ENCODE measurements at regions not wholly inside any gene's neighbourhood (a gene's known extent, or its start where the extent isn't known, plus 50 kb on each side); places are given as distances from the start of the nearest gene placed in this dataset.
"Not testable (repeated sequence)": the region's sequence is repeated elsewhere in the genome, so short reads cannot be mapped to it uniquely, and the experiment has no call there.

DNA sequence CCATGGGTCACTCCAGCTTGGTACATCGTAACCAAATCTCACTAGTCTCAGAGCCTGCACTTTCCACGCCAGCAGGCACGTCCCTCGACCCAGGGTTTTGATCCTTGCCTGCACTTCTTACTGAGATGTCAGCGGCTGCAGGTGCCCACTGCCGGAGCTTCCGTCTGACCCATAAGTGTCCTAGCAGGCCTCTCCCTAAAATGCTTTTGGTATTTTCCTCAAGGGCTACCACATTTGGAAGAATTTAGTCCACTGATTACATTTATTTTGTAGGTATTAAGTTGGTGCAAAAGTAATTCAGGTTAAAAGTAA, 175.0 kb upstream of the FBXO11 start:
- no peaks in the 10 kb centered on the region for H3K27me3 ChIP-seq (ENCODE audit: control insufficient read depth, insufficient read depth, low read length)
- no peaks in the 10 kb centered on the region for H3K4me1 ChIP-seq (ENCODE audit: control insufficient read depth, insufficient read depth, low read length)
- no peaks in the 10 kb centered on the region for H3K36me3 ChIP-seq (ENCODE audit: control insufficient read depth, insufficient read depth, low read length)
- H3K4me3 ChIP-seq (ENCODE audit: low read length): no peak overlapping the region
- H3K9me3 ChIP-seq (ENCODE audit: control insufficient read depth, low read length): no peaks in the 10 kb centered on the region
- H3K9ac ChIP-seq (ENCODE audit: low read length): no peak overlapping the region

DNA sequence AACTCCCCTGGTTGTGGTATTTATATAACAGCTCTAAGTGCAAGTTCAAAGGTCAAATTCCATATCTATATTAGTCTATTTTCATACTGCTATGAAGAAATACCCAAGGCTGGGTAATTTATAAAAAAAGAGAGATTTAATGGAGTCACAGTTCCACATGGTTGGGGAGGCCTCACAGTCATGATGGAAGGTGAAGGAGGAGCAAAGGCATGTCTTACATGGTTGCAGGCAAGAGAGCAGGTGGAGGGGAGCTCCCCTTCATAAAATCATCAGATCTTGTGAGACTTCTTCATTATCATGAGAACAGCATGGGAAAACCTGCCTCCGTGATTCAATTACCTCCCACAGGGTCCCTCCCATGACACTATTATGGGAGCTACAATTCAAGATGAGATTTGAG, 179.6 kb upstream of the FBXO11 start:
- H3K9ac ChIP-seq (ENCODE audit: low read length): no peak overlapping the region
- no peaks in the 10 kb centered on the region for H3K9me3 ChIP-seq (ENCODE audit: control insufficient read depth, low read length)
- H3K36me3 ChIP-seq (ENCODE audit: control insufficient read depth, insufficient read depth, low read length): no peaks in the 10 kb centered on the region
- no peaks in the 10 kb centered on the region for H3K27me3 ChIP-seq (ENCODE audit: control insufficient read depth, insufficient read depth, low read length)
- H3K4me3 ChIP-seq (ENCODE audit: low read length): no peak overlapping the region
- H3K4me1 ChIP-seq (ENCODE audit: control insufficient read depth, insufficient read depth, low read length): no peaks in the 10 kb centered on the region

GRCh38 chr2:48088994-48089393, 182.7 kb upstream of the FBXO11 start:
- H3K9ac ChIP-seq (ENCODE audit: low read length): no peak overlapping the region
- no peaks in the 10 kb centered on the region for H3K4me1 ChIP-seq (ENCODE audit: control insufficient read depth, insufficient read depth, low read length)
- no peak overlapping the region for H3K4me3 ChIP-seq (ENCODE audit: low read length)
- H3K9me3 ChIP-seq (ENCODE audit: control insufficient read depth, low read length): no peaks in the 10 kb centered on the region
- no peaks in the 10 kb centered on the region for H3K27me3 ChIP-seq (ENCODE audit: control insufficient read depth, insufficient read depth, low read length)
- no peaks in the 10 kb centered on the region for H3K36me3 ChIP-seq (ENCODE audit: control insufficient read depth, insufficient read depth, low read length)

DNA sequence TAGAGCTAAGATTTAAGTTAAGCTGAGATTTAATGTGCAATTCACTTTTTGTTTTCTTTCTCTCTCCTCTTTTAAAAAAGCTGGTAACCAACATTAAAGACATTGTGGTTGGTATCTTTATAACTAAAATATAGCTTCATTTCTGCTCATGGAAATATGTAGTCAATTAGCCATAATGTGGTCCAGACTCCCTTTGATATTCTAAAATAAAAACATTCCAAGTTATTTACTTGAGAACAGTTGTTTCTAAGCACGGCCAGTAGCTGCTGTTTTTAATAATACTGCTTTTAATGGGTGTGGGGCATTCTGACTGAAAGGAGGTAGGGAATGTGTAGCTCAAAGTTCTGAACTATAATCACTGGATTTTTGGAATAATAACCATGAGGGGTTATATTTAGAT, 183.3 kb upstream of the FBXO11 start:
- no peak overlapping the region for H3K9ac ChIP-seq (ENCODE audit: low read length)
- H3K36me3 ChIP-seq (ENCODE audit: control insufficient read depth, insufficient read depth, low read length): no peaks in the 10 kb centered on the region
- H3K4me1 ChIP-seq (ENCODE audit: control insufficient read depth, insufficient read depth, low read length): no peaks in the 10 kb centered on the region
- H3K9me3 ChIP-seq (ENCODE audit: control insufficient read depth, low read length): no peaks in the 10 kb centered on the region
- no peaks in the 10 kb centered on the region for H3K27me3 ChIP-seq (ENCODE audit: control insufficient read depth, insufficient read depth, low read length)
- no peak overlapping the region for H3K4me3 ChIP-seq (ENCODE audit: low read length)

DNA sequence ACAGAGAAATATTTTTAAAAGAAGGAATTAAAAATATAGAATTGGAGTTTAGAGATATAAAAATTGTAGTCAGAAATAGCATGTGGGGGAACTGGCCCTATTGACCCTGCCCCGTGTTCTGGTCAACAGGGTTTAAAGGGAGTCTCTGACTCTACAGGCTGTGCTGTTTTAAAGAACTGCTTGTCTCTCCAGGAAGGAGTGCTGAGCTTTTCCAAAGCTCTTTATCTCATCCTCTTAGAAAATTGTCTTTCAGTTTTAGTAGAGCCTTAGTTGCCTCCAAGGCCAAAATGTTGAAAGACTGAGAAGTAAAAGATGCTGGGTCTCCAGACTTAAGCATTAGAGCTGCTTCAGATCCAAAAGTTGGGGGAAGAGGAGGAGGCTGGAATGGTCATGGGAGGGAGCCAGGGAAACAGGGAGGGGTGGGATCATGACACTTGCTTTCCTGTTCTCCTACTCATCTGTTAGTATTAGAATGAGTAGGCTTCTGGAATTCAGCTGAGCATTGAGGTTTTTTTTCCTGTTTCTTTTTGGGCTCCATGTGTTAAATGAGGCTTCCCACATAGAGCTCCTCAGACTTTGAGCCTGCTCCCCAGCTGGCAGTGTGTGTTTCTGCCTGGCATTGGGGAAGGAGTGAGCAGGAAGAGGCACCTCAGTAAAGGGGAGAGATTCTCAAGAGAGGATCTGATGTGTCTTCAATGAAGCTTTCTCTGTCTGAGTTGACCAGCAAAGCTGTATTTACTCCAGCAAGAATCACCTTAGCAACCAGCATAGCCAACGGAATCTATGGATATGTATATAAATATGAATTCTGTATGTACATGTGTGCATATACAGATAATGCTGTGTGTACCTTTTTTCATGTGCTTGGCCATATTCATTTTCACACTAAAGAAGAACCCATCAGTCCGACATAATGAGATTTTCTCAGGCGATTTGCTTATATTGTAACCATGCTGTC, 186.8 kb upstream of the FBXO11 start:
- Histone ChIP-seq H3K9ac (ENCODE audit: low read length) (no peak overlapping the region), H3K36me3 (ENCODE audit: control insufficient read depth, insufficient read depth, low read length) (no peaks in the 10 kb centered on the region), H3K4me3 (ENCODE audit: low read length) (no peak overlapping the region), H3K4me1 (ENCODE audit: control insufficient read depth, insufficient read depth, low read length) (no peaks in the 10 kb centered on the region), H3K27me3 (ENCODE audit: control insufficient read depth, insufficient read depth, low read length) (no peaks in the 10 kb centered on the region), H3K9me3 (ENCODE audit: control insufficient read depth, low read length) (no peaks in the 10 kb centered on the region)

- not testable (repeated sequence) for H3K27me3 ChIP-seq (ENCODE audit: control insufficient read depth, insufficient read depth, low read length)
Observed at GRCh38 chr2:48096765-48097164, 190.5 kb upstream of the FBXO11 start.

DNA sequence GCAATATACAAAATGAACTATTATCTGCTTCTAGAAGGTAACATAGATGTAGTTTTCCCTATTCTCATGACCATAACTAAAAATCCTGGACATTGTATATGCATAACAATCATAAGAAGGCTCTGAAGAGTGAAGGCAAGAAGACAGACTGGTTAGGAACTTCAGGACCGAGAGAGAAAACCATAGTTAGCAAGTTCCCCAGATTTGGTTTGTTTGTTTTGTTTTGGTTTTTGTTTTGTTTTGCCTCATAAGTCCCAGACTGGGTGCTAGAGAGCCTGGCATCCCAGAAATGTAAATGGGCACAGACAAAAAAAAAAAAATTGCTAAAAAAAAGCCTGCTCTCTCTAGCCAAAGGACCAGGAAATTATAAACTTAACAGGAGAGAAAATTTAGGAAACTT, 192.2 kb upstream of the FBXO11 start:
- Histone ChIP-seq H3K4me1 (ENCODE audit: control insufficient read depth, insufficient read depth, low read length) (no peaks in the 10 kb centered on the region), H3K36me3 (ENCODE audit: control insufficient read depth, insufficient read depth, low read length) (no peaks in the 10 kb centered on the region), H3K27me3 (ENCODE audit: control insufficient read depth, insufficient read depth, low read length) (no peaks in the 10 kb centered on the region), H3K9me3 (ENCODE audit: control insufficient read depth, low read length) (no peaks in the 10 kb centered on the region), H3K9ac (ENCODE audit: low read length) (no peak overlapping the region), H3K4me3 (ENCODE audit: low read length) (no peak overlapping the region)

More at GRCh38 chr2:48096765-48097164, 190.5 kb upstream of the FBXO11 start:
- not testable (repeated sequence) for H3K9ac ChIP-seq (ENCODE audit: low read length); H3K36me3 ChIP-seq (ENCODE audit: control insufficient read depth, insufficient read depth, low read length); H3K9me3 ChIP-seq (ENCODE audit: control insufficient read depth, low read length); H3K4me1 ChIP-seq (ENCODE audit: control insufficient read depth, insufficient read depth, low read length); H3K4me3 ChIP-seq (ENCODE audit: low read length)

DNA sequence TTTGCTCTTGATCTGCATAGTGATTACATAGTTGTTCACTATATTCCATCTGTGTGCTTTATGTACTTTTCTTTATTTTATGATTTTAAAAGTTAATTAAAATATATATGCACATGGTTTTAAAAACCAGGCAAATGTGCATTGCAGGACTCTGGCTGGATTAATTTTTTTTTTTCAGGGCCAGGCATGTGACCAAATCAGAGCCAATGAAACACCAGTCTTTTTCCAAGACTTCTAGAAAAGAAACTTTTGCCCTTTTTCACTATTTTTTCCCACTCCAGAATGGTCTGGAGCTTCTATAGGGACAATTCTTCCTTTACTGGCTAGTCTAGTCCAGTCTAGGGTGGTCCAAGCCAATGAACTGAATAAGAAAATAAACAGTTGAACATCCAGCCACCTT, 198.1 kb upstream of the FBXO11 start:
- Histone ChIP-seq H3K9me3 (ENCODE audit: control insufficient read depth, low read length) (no peaks in the 10 kb centered on the region), H3K36me3 (ENCODE audit: control insufficient read depth, insufficient read depth, low read length) (no peaks in the 10 kb centered on the region), H3K4me3 (ENCODE audit: low read length) (no peak overlapping the region), H3K4me1 (ENCODE audit: control insufficient read depth, insufficient read depth, low read length) (peaks cover 7% of the 10 kb centered on the region), H3K27me3 (ENCODE audit: control insufficient read depth, insufficient read depth, low read length) (no peaks in the 10 kb centered on the region), H3K9ac (ENCODE audit: low read length) (no peak overlapping the region)

- Histone ChIP-seq H3K4me1 (ENCODE audit: control insufficient read depth, insufficient read depth, low read length) (peaks cover 7% of the 10 kb centered on the region), H3K27me3 (ENCODE audit: control insufficient read depth, insufficient read depth, low read length) (no peaks in the 10 kb centered on the region), H3K9ac (ENCODE audit: low read length) (peak overlapping the region; percentile 24), H3K36me3 (ENCODE audit: control insufficient read depth, insufficient read depth, low read length) (no peaks in the 10 kb centered on the region), H3K9me3 (ENCODE audit: control insufficient read depth, low read length) (no peaks in the 10 kb centered on the region), H3K4me3 (ENCODE audit: low read length) (no peak overlapping the region)
Observed at GRCh38 chr2:48105848-48106247, 199.6 kb upstream of the FBXO11 start.

- Histone ChIP-seq H3K9ac (ENCODE audit: low read length) (no peak overlapping the region), H3K4me1 (ENCODE audit: control insufficient read depth, insufficient read depth, low read length) (peaks cover 7% of the 10 kb centered on the region), H3K27me3 (ENCODE audit: control insufficient read depth, insufficient read depth, low read length) (no peaks in the 10 kb centered on the region), H3K9me3 (ENCODE audit: control insufficient read depth, low read length) (no peaks in the 10 kb centered on the region), H3K4me3 (ENCODE audit: low read length) (no peak overlapping the region), H3K36me3 (ENCODE audit: control insufficient read depth, insufficient read depth, low read length) (no peaks in the 10 kb centered on the region)
Observed at GRCh38 chr2:48107326-48107925, 201.1 kb upstream of the FBXO11 start.

GRCh38 chr2:48108455-48108854, 202.2 kb upstream of the FBXO11 start:
- H3K9me3 ChIP-seq (ENCODE audit: control insufficient read depth, low read length): no peaks in the 10 kb centered on the region
- H3K4me3 ChIP-seq (ENCODE audit: low read length): no peak overlapping the region
- peaks cover 11% of the 10 kb centered on the region for H3K4me1 ChIP-seq (ENCODE audit: control insufficient read depth, insufficient read depth, low read length)
- no peaks in the 10 kb centered on the region for H3K36me3 ChIP-seq (ENCODE audit: control insufficient read depth, insufficient read depth, low read length)
- no peaks in the 10 kb centered on the region for H3K27me3 ChIP-seq (ENCODE audit: control insufficient read depth, insufficient read depth, low read length)
- no peak overlapping the region for H3K9ac ChIP-seq (ENCODE audit: low read length)

DNA sequence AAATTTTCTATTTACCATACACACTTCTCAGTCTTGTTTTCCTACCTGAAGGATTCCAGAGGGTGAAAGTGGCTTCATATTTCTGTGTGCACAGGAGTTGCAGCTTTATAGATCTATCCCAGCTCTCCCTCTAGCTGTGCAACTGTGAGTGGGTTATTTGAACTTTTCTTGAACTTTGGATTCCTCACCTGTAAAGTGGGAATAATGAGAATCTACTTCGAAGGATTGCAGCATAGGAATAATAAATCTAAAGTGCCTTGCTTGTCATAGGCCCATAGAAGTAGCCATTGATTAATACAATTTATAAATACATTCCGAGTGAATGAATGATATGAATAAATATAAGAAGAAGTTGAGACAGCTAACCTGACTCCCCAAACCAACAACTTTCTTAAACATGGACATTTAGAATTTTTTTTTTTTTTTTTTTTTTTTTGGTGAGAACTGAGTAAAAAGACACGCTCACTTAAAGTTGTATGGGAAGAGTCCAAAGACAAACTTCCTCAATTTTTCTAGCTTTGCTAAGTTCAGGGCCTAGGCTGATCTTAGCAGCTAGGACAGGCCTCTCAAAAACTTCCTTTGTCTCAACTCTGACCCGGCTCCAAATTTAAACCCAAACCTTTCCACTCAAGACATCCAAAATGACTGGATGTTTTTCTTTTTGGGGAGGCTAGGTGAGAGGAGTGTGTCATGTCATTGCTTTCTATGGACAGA, 203.3 kb upstream of the FBXO11 start:
- Histone ChIP-seq H3K4me1 (ENCODE audit: control insufficient read depth, insufficient read depth, low read length) (peaks cover 11% of the 10 kb centered on the region), H3K9me3 (ENCODE audit: control insufficient read depth, low read length) (no peaks in the 10 kb centered on the region), H3K36me3 (ENCODE audit: control insufficient read depth, insufficient read depth, low read length) (no peaks in the 10 kb centered on the region), H3K9ac (ENCODE audit: low read length) (no peak overlapping the region), H3K27me3 (ENCODE audit: control insufficient read depth, insufficient read depth, low read length) (no peaks in the 10 kb centered on the region), H3K4me3 (ENCODE audit: low read length) (no peak overlapping the region)
